MV-4-11 (cell line): ENCODE measurements at regions not wholly inside any gene's neighbourhood (a gene's known extent, or its start where the extent isn't known, plus 50 kb on each side); places are given as distances from the start of the nearest gene placed in this dataset.
"Not testable (repeated sequence)": the region's sequence is repeated elsewhere in the genome, so short reads cannot be mapped to it uniquely, and the experiment has no call there.

Experiments used
- DNase-seq: peaks from one replicate; lab custom pipeline; 2025; lab: John Stamatoyannopoulos, UW

DNA sequence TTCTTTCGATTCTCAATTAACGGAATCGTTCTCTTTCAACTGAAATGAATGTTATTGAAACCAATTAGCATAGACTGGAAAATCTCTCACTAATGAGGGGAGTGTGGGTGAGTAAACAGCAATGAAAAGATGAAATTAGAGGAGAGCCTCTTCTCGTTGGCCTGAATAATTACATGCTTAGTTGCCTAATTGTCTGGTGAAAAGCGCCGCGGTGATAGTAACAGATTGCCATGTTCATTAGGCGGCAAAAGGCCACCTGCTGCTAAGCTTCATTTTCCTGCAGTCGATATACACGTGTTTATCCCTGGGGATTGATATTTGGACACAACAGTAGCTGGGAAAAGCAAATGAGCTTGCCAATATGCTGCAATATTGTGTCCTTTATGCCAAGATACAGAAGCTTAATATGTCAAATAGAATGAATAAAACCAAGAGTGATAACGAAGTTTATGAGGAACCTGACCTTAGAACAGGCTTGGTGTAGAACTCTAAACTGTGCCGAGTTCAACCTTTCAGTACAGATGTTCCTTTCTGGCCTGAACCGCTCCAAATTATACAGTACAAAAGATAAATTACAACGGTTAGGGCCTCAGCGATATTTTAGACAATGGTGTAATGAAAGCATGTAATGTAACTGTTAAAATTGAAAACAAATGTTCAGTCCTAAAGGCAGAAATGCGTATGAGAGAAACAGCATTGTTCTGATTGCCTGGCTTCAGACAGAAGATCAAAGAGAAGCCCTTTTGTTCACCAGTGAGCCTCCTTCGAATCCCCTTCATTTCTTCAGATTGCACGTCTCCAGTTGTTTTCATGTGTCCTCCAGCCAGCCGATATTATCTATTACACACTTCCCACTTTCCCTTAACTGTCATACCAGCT lies 185.2 kb downstream of the SHOX2 start:
- no peak for DNase-seq

DNA sequence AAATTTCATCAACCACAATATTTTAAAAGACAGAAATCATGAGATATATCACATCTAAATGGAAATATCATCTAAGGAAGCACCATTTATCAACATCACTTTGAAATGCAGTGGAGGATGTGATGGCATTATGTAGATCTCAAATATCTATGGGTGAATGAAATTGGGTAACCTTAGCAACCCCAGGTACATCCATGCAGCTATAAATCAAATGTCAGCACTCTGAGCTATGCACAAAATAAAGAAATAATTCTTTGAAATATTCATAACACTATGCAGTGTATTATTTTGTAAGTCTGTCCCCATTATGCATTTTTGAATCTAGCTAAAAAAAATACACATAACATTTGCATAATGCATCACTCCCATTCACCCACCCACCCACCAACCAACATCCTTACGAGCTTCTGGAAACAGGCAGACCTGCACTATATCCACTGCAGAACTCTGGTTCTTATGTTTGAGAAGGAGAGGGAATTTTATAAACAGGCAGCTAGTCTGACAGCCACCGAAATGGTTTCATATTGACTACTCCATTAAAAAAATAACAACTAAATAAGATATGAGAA lies 186.8 kb downstream of the SHOX2 start:
- no peak for DNase-seq

DNA sequence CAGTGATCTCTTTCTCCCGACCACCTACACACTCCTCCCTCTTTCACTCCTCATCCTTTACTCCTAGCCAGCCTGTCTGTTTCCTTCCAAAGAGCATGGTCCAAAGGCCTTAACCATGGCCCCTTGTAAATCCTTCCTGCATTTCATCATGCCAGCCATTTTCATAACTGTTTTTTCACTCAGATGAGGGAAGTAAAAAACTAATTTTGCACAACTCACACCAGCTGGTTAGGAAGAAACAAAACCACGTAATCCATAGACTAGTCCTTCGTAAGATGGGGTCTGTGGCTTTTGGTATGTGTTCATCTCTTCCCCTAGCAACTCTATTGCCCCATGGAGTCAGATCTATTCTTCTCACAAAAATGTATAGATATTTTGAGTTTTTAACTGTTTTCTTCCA lies 187.8 kb downstream of the SHOX2 start:
- DNase-seq = peak; percentile 98

DNA sequence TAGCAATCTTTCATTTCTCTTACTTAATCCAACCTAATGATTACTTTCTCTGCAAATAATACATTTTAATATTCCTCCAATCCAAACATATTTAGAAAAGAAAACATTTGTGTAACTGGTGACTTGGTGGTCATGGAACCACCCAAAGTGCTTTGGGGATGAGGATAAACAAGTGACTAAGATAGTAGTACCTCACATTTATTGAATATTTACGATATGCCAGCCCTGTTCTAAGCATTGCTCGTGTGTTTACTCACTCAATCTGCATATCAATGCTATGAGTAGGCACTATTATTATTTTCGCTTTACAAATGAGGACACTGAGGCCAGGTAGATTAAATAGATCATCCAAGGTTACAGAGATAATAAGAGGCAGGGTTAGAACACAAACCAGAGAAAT lies 189.5 kb downstream of the SHOX2 start:
- DNase-seq = no peak

DNA sequence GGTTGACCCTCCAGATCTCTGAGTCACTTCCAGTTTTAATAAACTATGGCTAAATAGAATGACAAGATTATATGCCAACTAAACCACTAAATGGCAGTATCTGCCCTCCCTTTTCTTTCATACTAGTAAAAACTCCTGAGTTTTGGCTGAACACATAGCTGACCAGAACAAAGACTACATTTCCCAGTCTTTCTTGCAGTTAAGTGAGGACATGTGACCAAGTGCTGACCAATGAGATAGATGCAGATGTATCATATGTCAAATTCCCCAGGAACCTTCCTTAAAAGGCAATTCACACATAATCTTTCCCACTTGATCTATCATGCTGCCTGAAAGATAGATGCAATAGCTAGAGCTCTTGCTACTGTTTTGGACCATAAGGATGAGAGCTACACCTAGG lies 191.3 kb downstream of the SHOX2 start:
- DNase-seq = peak; percentile 11

DNA sequence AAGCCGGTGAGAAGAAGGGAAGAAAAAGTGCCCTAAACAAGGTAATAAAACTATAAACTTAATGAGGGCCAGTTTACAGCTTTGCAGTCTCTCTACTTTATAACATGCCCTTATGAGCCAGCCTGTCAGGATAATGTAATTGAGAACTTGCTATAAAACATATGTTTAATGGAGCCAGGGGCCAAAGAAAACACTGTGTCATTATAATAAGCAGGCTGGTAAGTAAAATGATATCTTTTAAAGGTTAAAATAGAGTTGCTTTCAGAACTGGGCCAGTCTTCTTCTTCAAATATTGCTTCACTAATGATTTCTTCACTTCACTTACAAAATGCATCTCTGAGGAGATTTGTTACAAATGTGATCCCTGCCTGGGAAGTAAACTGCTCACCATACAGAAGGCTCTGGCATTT lies 192.5 kb downstream of the SHOX2 start:
- peak; percentile 18 for DNase-seq

DNA sequence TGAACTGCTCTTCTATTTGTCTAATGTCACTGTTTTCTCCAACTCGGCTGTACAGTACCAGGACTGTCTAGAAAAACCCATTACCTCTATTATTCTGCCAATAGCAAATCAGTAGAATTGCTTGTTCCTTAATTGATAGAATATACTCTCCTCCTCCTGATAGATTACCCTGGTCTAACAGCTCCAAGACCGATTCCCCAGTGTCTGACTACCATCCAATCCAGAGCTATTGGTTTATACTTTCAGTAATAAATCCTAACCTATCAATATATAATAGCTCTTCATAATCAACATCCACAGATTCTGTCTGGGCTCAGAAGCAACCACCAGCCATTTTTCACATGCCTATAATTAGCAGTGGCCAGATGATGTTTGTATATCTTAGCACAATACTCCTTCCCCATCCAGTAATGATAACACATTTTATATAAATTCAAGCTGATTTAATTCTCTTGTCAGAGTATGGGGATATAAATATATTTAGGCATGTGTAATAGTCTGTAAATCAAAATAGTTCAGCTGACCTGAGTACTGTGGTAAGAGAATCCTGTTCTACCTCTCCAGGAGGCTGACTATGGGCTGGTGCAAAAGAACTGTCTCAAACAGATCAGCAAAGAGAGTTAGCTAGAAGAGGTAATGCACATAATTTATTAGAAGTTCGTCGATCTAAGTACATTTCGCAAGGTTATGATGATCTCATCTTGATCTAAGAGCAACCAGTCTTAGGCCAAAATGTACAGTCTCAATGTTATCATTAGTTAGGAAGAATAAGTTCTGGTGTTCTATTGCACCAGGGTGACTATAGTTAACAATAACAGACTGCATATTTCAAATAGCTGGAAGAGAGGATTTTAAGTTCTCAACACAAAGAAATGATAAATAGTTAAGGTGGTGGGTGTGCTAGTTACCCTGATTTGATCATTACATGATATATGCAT lies 193.4 kb downstream of the SHOX2 start:
- no peak for DNase-seq

DNA sequence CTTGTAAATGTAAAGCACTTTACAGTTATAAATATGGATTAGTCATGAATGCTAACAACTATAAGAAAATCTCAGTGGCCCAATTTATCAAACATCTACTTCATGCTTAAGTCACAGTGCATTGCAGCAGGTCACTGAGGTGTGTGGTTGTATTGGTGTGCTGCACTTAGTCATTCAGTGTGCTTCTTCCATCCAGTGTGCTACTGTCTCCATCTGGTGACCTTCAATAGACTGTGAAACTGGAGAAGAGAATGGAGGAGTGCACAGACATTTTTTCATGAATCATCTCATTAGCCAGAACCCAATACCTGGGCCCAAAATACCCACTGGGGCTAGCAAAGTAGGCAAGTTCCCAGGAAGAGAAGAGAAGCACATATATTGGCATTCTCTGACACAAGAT lies 199.6 kb downstream of the SHOX2 start:
- no peak for DNase-seq

DNA sequence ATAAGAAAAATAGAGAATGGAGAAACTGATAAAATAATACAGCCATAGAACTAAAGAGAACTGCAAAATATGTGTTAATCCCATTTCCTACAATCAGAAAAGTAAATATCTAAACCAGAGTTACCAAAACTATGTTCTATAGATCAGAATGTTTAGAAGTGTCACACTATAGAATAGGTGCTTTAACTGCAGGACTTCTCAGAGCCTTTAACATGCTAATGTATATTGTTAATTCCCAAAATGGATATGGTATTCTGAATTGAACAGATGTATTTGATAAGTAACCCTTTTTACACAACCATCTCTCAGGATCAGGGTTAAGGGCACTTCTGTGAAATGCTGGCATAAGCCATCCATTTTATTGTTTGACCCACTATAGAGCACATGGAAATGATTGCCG lies 200.3 kb downstream of the SHOX2 start:
- no peak for DNase-seq

DNA sequence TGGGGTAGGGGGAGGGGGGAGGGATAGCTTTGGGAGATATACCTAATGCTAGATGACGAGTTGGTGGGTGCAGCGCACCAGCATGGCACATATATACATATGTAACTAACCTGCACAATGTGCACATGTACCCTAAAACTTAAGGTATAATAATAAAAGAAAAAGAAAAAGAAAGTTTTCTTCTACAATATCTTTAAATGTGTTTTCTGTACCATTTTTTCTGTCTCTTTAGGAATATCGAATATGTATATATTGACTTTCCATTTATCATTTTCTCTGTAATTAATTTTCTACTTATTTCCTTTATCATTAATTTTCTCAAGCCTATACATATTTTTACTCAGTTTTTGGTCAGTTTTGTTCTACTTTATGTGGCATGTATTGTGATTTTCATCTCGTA lies 203.5 kb downstream of the SHOX2 start:
- not testable (repeated sequence) for DNase-seq

DNA sequence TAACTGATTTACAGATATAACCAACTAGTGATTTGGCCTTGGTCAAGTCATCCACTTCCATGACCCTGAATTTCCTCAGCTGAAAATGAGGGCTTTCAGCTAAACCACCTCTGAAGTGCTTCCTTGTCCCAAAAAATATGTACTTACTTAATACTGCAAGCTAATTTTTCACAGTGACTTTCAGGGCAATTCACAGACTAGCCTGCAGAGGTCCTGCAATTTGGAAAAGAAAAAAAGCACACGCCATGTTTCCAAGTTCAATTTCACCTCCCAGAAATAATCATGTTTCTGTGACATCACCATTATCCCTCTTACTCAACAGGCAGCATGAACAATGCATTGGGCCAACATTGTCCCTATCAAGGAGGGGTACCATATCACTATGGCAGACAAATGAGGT lies 218.2 kb downstream of the SHOX2 start:
- DNase-seq = no peak

DNA sequence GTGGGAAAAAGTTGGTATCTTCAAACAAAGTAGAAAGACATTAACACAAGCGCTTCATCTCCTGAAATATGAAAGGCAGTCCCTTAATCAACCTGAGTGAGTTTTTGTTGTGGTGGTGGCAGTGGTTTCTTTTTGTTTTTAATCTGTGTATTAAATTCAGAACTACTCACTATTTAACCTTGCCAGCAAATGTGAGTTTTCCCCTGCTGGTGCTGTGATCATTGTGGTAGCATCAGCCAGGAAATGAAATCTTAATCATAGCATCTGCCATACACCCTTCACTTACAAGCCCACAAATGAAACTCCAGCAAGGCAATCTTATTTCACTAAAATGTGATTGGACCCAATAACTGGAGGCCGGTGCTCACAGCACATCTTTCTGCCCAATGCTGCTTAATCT lies 229.7 kb downstream of the SHOX2 start:
- DNase-seq = no peak

DNA sequence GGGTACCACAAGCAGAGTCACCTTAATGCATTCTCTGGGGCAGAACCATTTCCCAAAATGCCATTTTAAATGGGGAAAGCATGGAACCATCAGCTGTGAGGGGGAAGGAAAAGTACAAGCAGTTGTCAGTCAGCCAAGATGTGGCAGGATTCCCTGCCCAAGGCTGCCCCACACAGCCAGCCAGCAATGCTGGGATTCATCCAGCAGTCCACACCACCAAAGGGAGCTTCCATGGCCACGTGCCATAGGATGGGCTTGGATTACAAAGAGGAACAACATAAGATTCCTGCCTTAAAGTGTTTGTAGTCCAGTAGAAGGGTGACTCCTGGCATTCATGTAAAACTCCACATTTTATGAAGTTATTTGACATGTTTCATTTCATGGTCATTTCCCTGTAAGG lies 233.3 kb downstream of the SHOX2 start:
- no peak for DNase-seq

DNA sequence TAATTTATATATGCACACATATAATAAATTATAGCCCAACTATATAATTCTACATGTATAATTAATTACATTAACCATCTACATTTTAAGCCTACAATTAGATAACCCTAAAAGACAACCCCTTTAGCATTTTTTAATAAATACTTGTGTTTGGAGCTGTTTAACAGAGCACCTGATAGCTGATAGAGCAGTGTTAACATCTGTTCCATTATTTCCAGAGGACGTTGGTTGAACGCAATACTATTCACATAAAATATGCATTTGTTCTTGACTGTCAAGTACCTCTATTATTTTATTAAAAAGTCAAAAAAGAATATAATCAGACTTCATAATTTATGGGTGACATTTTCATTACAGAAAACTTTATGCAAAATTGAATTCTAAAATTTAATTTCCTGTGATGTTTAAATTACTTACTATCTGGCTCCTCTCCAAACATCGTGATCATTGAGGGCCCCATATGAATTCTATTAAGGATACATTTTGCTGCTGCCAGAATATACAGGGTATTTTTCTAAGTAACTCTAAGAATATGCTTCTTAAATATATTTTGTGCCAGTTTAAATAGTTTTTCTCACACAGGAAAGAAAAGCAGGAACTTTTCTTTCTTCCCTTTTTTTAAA lies 234.3 kb downstream of the SHOX2 start:
- no peak for DNase-seq

DNA sequence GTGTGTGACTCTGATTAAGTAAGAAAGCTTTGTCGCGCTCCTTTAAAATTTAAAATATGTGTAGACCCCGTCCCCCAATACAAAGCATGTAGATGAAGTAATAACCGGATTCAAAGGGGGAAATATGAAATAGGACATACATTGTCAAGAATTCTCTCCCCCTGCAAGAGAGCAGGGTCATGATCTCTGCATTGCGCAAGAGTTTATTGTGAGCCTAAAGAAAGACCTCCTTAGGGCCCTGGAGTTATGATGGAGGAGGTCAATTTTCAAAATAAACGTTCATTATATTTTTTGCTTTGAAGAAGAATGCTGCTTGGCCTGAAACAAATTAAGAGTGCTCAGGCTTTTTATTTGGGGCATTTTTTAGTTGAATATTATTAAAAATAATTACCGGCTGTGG lies 235.0 kb downstream of the SHOX2 start:
- peak; percentile 31 for DNase-seq

DNA sequence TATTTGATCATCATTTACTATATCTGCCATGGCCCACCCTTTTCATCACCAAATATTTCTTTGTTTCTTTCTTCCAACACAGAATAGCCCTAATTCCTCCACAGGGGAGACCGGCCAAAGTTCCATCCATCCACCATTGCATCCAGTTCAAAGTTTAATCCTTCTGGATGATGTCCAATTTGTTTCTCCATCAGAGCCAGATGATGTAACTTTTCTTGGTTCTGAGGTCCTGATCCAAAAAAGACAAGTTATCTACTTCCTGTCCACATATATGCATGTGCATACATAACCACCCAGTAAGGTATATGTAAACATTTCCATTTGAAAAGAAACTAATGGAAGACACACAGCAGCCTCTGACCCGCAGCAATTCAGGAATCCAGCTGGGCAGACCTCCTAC lies 237.3 kb downstream of the SHOX2 start:
- DNase-seq = no peak

DNA sequence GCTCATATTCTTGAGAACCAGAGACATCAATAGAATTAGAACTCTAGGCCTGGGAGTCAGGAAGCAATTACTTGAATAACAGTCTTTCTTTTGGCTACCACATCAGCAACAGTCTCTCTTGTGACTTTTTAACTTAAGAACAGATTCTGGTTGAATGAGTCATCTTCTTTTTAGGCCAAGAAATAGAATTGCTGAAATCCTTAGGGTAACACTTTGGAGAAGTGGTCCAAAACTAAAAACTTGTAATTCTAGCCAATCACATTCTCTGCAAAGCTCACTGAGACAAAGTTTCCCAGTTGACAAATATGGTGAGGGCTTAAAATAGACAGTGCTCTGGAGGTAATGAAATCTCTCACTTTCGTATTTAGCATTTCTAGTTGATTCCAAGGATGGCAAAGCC lies 238.0 kb downstream of the SHOX2 start:
- DNase-seq = peak; percentile 73

DNA sequence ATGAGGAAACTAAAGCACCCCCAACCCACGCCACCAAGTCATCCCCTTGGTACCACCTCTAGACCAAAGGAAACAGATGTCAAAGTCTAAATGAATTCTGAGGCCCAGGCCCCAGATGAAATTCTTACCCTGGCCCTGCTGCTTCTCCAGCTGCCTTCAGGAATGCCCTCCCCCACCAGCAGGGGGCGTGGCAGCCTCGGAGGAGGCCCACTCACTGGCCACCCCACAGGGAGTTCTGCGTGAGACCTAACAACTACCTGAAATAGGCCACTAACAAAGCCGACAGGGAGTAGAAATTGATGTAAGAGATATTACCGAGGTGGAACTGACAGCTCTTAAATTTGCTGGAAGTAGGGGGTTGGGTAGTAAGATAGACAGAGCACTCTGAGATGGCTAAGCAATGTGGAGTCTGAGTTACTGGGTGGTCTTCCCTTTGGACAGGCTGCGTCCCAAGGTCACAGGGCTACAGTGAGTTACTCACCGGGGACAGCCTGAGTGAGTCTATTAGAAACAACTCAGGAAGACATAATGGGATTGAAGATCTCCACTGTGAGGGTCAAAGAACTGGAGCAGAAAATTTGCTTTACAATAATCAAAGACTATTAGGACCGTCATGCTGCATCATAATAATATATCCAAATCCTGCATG lies 240.7 kb downstream of the SHOX2 start:
- DNase-seq = peak; percentile 32

DNA sequence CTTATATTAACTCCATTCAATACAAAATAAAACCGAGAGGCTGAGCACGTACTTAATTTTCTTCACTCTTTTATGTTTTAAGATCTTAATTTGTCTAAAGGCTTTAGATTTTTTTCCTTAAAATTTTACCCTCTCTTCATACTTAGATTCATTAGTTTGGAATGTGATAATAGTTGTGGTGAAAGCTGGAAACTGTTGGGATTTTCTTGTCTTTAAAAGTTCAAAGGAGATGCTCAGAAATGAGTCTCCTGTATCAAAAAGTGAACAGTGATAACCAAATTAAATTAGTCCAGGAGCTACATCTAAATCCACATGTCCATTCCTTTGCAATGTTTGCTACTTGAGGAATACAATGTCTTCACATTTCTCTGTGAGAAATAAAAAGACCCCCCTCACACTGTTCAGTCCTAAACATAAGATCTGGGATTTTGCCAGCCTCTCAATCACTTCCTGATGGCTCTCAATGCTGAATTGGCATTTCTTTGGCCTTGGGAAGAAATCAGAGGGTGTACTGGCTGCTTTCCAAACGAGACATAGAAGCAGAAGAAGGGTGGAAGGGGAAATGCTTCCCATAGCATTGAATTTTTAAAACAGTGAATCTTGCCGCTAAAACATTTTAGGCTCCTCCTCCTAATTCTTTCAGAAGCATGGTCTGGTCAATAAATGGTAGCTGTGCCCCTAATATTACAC lies 245.0 kb downstream of the SHOX2 start:
- no peak for DNase-seq

DNA sequence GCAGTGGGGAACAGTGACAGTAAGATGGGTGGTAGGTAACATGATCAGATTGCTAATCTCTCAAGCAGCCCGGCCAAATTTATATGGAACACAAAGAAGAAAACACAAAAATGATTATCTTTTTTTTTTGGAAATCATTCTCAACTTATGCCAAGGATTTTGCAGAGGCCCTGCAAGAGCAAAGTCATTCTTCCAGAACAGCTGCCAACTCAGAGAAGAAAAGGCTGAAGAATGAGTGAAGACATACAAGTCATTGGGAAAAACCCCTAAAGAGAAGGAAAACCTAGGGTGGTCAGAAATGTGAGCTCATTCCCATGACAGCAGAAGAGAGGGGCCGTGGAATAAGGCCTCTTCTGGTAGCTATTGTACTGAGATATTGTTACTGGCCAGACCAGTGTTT lies 246.7 kb downstream of the SHOX2 start:
- no peak for DNase-seq

DNA sequence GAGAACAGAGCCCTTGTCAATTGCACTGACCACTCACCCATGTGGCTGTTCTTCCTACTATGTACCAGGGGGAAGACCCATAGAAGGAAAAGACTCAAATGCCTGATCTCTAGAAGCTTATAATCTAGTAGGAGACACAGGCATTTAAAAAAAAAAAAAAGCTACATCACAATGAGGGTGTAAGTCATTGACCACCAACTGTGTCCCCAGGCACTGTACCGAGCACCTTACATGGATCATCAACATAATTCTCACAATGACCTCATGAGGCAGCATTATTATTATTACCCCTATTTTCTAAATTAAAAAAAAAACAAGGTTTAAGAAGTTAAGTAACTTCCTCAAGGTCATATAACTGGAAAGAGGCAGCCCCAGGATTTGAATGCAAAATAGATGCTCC lies 247.4 kb downstream of the SHOX2 start:
- no peak for DNase-seq
